GM18909 (cell line): ENCODE measurements at regions not wholly inside any gene's neighbourhood (a gene's known extent, or its start where the extent isn't known, plus 50 kb on each side); places are given as distances from the start of the nearest gene placed in this dataset.

ENCODE experiments used
- ATAC-seq: cut with Tn5 transposase; IDR thresholded peaks from one replicate; pipeline ENCODE4 v1.9.1; 2021; ENCODE audit warnings: mild to moderate bottlenecking; ENCODE audit not compliant: unreplicated experiment, poor library complexity

GRCh38 chr14:87879389-87879788 is 113.6 kb downstream of the GALC start:
- ATAC-seq: no peak

GRCh38 chr14:87878959-87879358 is 114.0 kb downstream of the GALC start:
- ATAC-seq: no peak

GRCh38 chr14:87877877-87878276 is 115.1 kb downstream of the GALC start:
- no peak for ATAC-seq

GRCh38 chr14:87874676-87875075 is 118.3 kb downstream of the GALC start:
- ATAC-seq: no peak

DNA sequence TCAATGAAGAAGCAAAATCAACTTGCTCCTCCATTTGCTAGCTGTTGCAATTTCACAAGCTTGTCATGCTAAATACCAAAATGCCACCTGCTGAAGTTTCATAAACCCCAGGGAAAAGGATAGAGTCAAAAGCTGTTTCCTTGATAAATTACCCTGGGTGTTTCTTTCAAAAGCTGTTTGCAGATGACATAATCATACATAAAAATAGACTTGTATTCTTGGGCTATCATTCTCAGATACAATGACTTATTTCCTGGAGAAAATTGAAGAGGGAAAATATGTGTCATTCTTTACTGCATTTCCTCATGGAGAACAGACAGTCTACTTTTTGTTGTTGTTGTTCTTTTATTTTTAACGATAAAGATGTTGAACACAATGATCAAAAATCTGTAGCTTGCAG is 119.2 kb downstream of the GALC start:
- no peak for ATAC-seq

GRCh38 chr14:87869619-87870583 is 123.1 kb downstream of the GALC start:
- peak; percentile 81 for ATAC-seq

DNA sequence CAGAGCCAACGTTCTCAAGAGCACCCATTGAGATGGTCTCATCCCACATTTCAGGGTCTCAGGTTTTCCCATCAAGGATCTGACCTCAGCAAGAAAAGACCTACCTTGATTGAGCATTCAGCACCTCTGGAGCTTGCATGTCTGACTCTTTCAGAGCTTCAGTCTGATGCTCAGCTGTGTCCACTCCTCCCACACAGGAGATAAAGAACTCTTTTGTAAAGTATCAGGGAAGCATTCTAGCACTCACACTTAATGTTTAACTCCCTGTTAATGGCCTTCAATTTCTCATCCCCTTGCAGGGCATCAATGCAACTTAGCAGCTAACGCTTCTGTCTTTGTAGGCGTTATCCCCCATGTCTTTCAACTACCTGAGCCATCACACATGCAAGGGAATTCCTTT is 124.1 kb downstream of the GALC start:
- no peak for ATAC-seq

DNA sequence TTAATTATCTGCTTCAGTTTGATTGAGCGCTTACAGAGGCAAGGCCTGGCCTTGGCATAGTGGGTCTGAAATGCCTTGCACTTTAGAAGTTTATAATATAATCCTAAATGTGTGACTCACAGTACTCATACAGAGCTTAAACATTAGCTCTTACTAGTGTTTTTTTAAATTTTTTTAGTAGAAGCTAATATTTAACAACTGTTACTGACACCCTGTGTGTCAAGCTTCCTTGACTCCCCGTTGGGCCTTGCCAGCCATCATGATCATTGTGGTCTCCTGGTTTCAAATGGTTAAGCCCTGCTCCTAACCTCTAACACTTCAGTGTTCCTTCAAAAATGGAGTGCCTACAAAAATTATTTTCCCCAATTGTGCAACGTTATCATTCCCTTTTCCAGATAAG is 126.9 kb downstream of the GALC start:
- no peak for ATAC-seq

DNA sequence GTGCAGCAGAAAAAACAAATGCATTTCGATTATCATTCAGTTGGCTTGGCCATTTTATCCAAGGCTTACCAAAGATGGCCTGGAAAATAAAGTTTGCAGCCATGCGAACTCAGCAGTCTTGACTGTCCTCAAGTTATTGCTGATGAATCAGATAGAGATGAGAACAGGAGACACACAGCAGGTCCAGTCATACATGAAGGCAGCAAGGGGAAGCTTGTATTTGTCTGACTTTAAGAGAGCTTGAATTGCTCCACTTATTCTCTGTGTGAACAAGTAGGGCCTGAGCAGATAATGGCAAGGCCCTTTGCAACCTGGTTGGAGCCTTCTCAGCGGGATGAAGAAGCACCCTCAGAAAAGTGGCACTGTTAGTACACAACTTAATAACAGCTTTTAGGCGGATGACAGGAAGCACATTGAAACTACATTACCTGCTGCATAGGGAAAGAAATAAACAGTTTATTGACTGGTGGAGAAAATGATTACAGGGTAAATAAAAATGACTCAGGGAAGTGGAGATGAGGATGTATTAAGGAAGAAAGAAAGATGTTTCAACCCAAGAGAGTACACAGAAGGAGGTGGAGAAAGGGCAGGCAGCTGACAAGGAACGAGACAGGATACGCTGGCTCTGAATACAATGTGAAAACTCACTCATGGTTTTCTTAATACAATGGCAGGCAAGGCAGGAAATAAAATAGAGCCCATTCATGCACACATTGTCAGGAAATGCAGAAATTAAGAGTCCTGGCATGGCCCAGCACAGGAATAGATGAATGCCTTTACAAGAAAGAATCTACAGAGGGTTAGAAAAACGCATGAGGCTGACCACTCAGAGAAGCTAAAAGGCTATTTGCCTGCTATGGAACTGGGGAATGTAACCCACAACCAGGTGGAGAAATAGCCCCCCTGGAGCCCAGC is 128.4 kb downstream of the GALC start:
- no peak for ATAC-seq

- no peak for ATAC-seq
Measured at GRCh38 chr14:87863047-87863446, 129.9 kb downstream of the GALC start.

DNA sequence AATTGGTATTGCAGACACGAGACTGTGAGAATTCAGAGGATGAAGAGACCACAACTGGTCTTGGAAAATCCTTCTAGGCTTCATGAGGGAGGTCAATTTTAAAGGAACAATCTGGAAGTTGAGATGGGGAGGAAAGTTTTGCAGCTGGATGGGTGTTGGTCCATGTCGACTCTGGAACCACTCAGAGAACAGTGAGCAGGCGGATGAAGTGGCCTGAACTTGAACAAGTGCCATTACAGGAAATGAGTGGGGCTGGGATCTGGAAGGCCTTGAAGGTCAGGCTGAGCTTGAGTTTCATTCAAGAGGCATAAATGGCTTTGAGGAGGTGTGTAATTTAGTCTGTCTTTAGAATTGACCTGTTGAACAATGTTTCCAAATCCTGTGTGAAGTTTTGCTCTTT is 140.9 kb downstream of the GALC start:
- ATAC-seq: no peak

DNA sequence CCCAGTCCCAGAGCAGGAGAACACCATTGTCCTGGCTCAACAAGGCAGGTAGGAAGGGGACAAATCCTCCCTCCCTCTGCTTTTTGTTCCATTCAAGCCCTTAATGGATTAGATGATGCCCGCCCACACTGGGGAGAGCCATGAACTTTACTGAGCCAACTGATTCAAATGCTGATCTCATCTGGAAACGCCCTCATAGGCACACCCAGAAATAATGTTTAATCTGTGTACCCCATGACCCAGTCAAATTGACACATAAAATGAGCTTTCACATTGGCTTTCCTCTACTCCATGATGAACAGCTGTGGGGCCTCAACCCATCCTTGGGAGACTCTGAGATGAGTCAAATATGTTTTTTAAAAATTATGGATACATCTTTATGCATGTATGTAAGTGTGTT is 141.8 kb downstream of the GALC start:
- no peak for ATAC-seq

GRCh38 chr14:87847216-87847755 is 145.7 kb downstream of the GALC start:
- no peak for ATAC-seq

DNA sequence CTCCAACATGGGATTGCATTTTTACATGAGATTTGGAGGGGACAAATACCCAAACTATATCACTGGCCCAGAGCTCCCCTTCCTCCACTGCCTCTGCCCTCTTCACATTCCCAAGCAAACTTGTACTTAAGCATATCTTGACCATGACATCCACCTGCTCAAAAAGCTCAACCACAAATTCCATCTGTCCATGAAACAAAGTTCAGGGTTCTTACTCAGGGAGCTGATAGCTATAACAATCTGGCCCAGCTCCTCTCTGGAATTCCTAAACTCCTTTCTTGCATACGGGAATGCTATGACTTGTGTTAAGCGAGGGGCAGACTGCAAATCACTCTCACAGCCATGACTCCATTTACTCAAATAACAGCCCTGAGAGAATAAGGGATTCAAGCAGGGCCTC is 152.1 kb downstream of the GALC start:
- no peak for ATAC-seq

DNA sequence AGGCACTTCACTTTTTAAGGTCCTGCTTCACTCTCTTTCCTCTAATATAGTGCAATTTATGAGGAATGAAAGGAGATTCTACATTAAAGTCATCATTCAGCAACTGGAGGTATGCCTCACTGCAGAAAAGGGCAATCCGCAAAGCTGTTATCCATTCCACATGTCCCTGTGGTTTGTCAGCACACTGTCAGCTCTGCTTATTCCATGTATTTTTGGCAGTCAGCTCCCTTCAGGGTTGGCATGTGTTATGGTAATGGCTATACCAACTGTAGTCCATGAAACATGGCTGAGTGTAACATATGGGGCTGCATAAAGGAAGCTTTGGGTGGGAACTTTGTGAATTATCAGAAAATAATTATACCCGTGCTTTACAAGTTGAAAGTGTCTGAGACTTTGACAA is 154.1 kb downstream of the GALC start:
- ATAC-seq: no peak

- no peak for ATAC-seq
Measured at GRCh38 chr14:87837296-87837695, 155.7 kb downstream of the GALC start.

DNA sequence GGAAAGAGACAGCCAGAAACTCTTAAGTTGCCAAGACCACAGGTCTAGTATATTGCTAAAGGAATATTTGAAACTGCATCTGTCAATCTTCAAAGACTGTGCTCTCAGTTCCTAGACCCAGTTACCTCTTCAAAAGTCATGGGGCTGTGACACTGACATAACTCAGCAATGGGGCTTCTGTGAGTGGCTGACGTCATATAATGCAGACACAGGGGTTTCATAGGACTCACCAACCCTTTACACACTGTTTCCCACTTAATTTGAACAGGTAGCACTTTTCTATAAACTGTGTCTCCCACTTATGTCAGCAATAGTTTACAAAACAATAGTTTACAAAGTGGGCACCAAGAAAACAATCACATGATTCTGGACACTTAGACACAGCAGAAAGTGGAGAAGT is 158.4 kb downstream of the GALC start:
- ATAC-seq: no peak

DNA sequence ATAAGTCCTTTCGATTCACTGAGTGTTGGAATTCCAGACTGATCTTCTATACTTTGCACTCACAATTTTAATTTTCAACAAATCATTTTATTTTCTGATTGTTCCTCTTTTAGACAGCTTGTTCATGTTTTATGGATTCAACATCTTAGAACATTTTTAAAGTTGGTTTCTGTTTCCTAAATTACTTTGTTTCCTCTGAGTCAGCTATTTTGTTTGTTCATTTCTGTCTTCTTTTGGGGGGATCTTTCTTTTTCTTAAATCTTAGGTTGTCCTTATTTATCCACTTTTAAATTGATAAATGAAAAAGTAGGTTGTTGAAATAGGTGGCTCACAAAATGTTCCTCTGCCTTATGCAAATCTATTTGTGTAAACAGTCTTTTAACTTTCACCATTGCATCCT is 160.0 kb downstream of the GALC start:
- no peak for ATAC-seq

DNA sequence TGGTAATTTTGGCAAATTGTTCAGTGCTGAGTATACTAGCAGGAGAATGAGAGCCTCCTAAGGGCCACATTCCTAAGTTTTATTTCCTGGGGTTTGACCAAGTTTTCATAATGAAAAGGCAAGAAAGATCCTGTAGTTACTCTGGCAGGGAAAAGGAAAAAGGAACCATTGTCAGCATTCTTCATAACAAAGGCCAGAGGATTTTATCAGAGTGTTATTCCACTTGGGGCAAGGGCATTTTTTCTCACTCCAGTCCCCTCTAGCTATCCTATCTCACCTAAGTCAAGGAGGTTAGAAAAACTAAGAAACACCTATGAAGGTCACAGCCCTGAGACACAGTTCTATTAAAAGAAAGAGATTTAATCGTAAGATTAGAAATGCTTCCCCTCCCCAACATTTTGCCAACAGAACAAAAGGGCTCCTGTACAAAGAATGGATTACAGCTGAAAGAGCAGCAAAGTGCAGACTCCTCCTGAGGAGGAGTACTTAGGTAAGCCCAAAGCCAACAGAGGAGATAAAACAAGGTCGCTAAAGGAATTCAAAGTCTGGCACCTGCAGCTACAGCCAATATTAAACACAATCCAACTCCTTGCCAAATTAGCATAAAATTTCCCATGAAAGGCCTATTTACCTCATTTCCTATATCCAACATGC is 162.4 kb downstream of the GALC start:
- ATAC-seq: no peak

DNA sequence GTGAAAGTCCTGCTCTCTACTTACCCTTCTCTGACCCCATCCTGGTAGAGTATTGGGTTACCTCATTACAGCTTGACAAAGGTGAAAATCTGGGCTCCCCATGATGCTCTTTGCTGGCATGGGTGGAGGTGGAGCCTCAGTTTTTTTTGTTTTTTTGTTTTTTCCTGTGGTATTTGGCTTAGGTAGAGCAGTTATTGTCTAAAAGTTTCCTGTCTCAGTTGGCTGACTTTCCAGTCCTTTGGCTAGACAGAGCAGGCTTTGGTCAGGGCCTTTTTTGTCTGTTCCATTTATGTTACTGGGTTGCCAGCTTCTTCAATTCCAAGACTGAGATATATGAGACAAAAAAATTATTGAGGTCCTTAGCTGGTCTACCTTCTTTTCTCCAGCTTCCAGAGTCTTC is 163.4 kb downstream of the GALC start:
- no peak for ATAC-seq
